Bone marrow (tissue), 2 donors: ENCODE measurements at regions not wholly inside any gene's neighbourhood (a gene's known extent, or its start where the extent isn't known, plus 50 kb on each side); places are given as distances from the start of the nearest gene placed in this dataset.

Experiments
- DNase-seq, 2 donors: peaks; one replicate each; lab custom pipeline; 2025; lab: John Stamatoyannopoulos, UW

- no peak for DNase-seq
Measured at GRCh38 chr20:55597526-55597925, 407.8 kb downstream of the CBLN4 start.

- DNase-seq = no peak
Measured at GRCh38 chr20:55596431-55596830, 408.9 kb downstream of the CBLN4 start.

GRCh38 chr20:55592866-55593265, 412.5 kb downstream of the CBLN4 start:
- DNase-seq = no peak

- DNase-seq = no peak
Measured at GRCh38 chr20:55586610-55587009, 418.7 kb downstream of the CBLN4 start.

GRCh38 chr20:55584964-55585363, 420.4 kb downstream of the CBLN4 start:
- no peak for DNase-seq

- no peak for DNase-seq
Measured at GRCh38 chr20:55584307-55584706, 421.0 kb downstream of the CBLN4 start.

GRCh38 chr20:55583036-55583435, 422.3 kb downstream of the CBLN4 start:
- no peak for DNase-seq

- no peak for DNase-seq
Measured at GRCh38 chr20:55582498-55582897, 422.8 kb downstream of the CBLN4 start.

- no peak for DNase-seq
Measured at GRCh38 chr20:55581519-55581918, 423.8 kb downstream of the CBLN4 start.

GRCh38 chr20:55580475-55580874, 424.8 kb downstream of the CBLN4 start:
- DNase-seq = no peak

- DNase-seq = no peak
Measured at GRCh38 chr20:55579802-55580201, 425.5 kb downstream of the CBLN4 start.

- no peak for DNase-seq
Measured at GRCh38 chr20:55576981-55577380, 428.3 kb downstream of the CBLN4 start.

- no peak for DNase-seq
Measured at GRCh38 chr20:55569084-55569483, 436.2 kb downstream of the CBLN4 start.

- no peak for DNase-seq
Measured at GRCh38 chr20:55567826-55568225, 437.5 kb downstream of the CBLN4 start.

- no peak for DNase-seq
Measured at GRCh38 chr20:55565096-55565773, 440.1 kb downstream of the CBLN4 start.

GRCh38 chr20:55561259-55561658, 444.1 kb downstream of the CBLN4 start:
- no peak for DNase-seq

- no peak for DNase-seq
Measured at GRCh38 chr20:55557191-55557590, 448.1 kb downstream of the CBLN4 start.

GRCh38 chr20:55555075-55555650, 450.2 kb downstream of the CBLN4 start:
- DNase-seq = no peak

GRCh38 chr20:55544638-55545037, 460.7 kb downstream of the CBLN4 start:
- no peak for DNase-seq

GRCh38 chr20:55540486-55540885, 464.8 kb downstream of the CBLN4 start:
- no peak for DNase-seq

- DNase-seq = no peak
Measured at GRCh38 chr20:55540013-55540412, 465.3 kb downstream of the CBLN4 start.

GRCh38 chr20:55538261-55538908, 466.9 kb downstream of the CBLN4 start:
- DNase-seq = no peak

GRCh38 chr20:55535366-55535765, 470.0 kb downstream of the CBLN4 start:
- DNase-seq = no peak

- DNase-seq = no peak
Measured at GRCh38 chr20:55533632-55534031, 471.7 kb downstream of the CBLN4 start.
